ENCODE measurements at regions not wholly inside any gene's neighbourhood (a gene's known extent, or its start where the extent isn't known, plus 50 kb on each side); places are given as distances from the start of the nearest gene placed in this dataset.

GRCh38 chr5:102154291-102154690, 141.8 kb downstream of the SLCO4C1 start:
- TF ChIP-seq POLR2AphosphoS5 (IDR thresholded peaks at IDR 0.05; ENCODE audit: low read depth, low read length) = no peak
- TF ChIP-seq CTCF (IDR thresholded peaks at IDR 0.05) = no peak
- TF ChIP-seq GABPA (IDR thresholded peaks at IDR 0.05; ENCODE audit: low read depth) = no peak
- no peak for TF ChIP-seq PBX3 (IDR thresholded peaks at IDR 0.05)
- no peak for TF ChIP-seq EZH2phosphoT487 (IDR thresholded peaks at IDR 0.05; ENCODE audit: borderline replicate concordance, low read depth)
- no peak for TF ChIP-seq MXI1 (IDR thresholded peaks at IDR 0.05; ENCODE audit: low read depth, low read length)
- no peak for TF ChIP-seq RCOR1 (IDR thresholded peaks at IDR 0.05; ENCODE audit: low read length)
- no peak for TF ChIP-seq FOXM1 (IDR thresholded peaks at IDR 0.05; ENCODE audit: low read depth)
- no peak for TF ChIP-seq SMC3 (IDR thresholded peaks at IDR 0.05; ENCODE audit: low read depth, low read length)
- no peak for TF ChIP-seq ELF1 (IDR thresholded peaks at IDR 0.05)
- no peak for TF ChIP-seq EP300 (IDR thresholded peaks at IDR 0.05; ENCODE audit: borderline replicate concordance in 1 of 2, low read depth in 1 of 2, low read length in 1 of 2)
- no peak for TF ChIP-seq IRF3 (IDR thresholded peaks at IDR 0.05; ENCODE audit: low read depth, low read length)
- TF ChIP-seq NFIC (IDR thresholded peaks at IDR 0.05; ENCODE audit: borderline replicate concordance) = no peak
- TF ChIP-seq RFX5 (IDR thresholded peaks at IDR 0.05; ENCODE audit: low read length) = no peak

Data from SK-N-SH (cell line).